ENCODE measurements at regions not wholly inside any gene's neighbourhood (a gene's known extent, or its start where the extent isn't known, plus 50 kb on each side); places are given as distances from the start of the nearest gene placed in this dataset.

DNA sequence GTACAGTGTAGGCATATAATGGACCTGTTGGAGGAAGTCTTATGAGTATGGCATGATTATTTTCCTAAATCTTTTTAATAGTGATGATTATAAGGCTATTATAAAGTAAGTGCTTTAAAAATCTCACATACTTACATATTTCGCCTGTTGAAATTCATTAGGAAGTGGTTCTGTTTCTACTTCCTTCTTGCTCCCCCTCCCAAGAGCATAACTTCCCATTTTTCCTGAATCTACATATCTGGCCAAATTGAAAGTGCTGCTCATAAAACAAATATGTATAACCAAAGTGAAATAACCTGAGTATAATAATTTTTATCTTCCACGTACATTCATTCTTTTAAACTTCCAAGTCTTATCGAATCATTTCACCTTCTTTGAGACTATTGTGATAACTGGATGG lies 455.6 kb upstream of the SEL1L start:
- TF ChIP-seq, protein P1, sequence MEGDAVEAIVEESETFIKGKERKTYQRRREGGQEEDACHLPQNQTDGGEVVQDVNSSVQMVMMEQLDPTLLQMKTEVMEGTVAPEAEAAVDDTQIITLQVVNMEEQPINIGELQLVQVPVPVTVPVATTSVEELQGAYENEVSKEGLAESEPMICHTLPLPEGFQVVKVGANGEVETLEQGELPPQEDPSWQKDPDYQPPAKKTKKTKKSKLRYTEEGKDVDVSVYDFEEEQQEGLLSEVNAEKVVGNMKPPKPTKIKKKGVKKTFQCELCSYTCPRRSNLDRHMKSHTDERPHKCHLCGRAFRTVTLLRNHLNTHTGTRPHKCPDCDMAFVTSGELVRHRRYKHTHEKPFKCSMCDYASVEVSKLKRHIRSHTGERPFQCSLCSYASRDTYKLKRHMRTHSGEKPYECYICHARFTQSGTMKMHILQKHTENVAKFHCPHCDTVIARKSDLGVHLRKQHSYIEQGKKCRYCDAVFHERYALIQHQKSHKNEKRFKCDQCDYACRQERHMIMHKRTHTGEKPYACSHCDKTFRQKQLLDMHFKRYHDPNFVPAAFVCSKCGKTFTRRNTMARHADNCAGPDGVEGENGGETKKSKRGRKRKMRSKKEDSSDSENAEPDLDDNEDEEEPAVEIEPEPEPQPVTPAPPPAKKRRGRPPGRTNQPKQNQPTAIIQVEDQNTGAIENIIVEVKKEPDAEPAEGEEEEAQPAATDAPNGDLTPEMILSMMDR (IDR thresholded peaks at IDR 0.05; ENCODE audit: low read depth, low read length), result no peak
- TF ChIP-seq POLR2A (IDR thresholded peaks at IDR 0.05; ENCODE audit: extremely low read depth, insufficient read length), result no peak
- TF ChIP-seq MYC (IDR thresholded peaks at IDR 0.05; ENCODE audit: low read depth, low read length), result no peak
- TF ChIP-seq, protein P2, sequence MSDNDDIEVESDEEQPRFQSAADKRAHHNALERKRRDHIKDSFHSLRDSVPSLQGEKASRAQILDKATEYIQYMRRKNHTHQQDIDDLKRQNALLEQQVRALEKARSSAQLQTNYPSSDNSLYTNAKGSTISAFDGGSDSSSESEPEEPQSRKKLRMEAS (IDR thresholded peaks at IDR 0.05; ENCODE audit: low read depth, low read length), result no peak

Measured in NB4 (cell line).